PC-3 (cell line): ENCODE measurements at regions not wholly inside any gene's neighbourhood (a gene's known extent, or its start where the extent isn't known, plus 50 kb on each side); places are given as distances from the start of the nearest gene placed in this dataset.

ENCODE experiments used
- ATAC-seq: fragments of 200-7000 bp; cut with Tn5 transposase; 2 replicates; pipeline ENCODE4 v1.9.1; 2020; ENCODE audit warnings: mild to moderate bottlenecking, moderate library complexity
- BruUV-seq: library from RNA; stranded (reverse); fragments of 400-500 nt; replicated peaks from 2 replicates; lab custom pipeline; 2021; lab: Mats Ljungman, UMichigan
- CTCF ChIA-PET: fragments of 300-600 bp; sonication (Branson Sonifier 250); formaldehyde crosslinking; loops from one replicate; lab custom pipeline; 2022; ENCODE audit warnings: antibody characterized with exemption; lab: Charles Lee
- POLR2A ChIA-PET: fragments of 300-600 bp; sonication (Branson Sonifier 250); formaldehyde crosslinking; loops from one replicate; lab custom pipeline; 2022; ENCODE audit warnings: antibody characterized with exemption; ENCODE audit not compliant: unreplicated experiment; lab: Charles Lee
- DNase-seq: peaks from one replicate; pipeline ENCODE4 v3.0.0-alpha.2; 2015
- H2AFZ ChIP-seq: fragments of 300-600 bp; sonication (generic); 2 replicates; pipeline ENCODE4 v1.6.0; 2016; ENCODE audit warnings: antibody characterized with exemption, low read length
- H3F3A ChIP-seq: fragments of 300-600 bp; sonication (generic); one replicate; pipeline ENCODE4 v1.6.0; 2017; ENCODE audit warnings: antibody characterized with exemption, low read length, control low read depth, mild to moderate bottlenecking; ENCODE audit not compliant: unreplicated experiment
- H3K27ac ChIP-seq: fragments of 300-600 bp; sonication (generic); 2 replicates; pipeline ENCODE4 v1.5.1; 2016; ENCODE audit warnings: mild to moderate bottlenecking, low read length
- H3K27me3 ChIP-seq: fragments of 300-600 bp; sonication (generic); 2 replicates; pipeline ENCODE4 v1.6.1; 2016; ENCODE audit warnings: low read length, mixed read lengths
- H3K36me3 ChIP-seq: fragments of 300-600 bp; sonication (generic); 2 replicates; pipeline ENCODE4 v1.6.1; 2016; ENCODE audit warnings: low read depth, mixed run types, low read length, mixed read lengths
- H3K4me1 ChIP-seq: fragments of 300-600 bp; sonication (generic); 2 replicates; pipeline ENCODE4 v1.5.1; 2016; ENCODE audit warnings: low read length; ENCODE audit not compliant: insufficient read depth
- H3K4me2 ChIP-seq: fragments of 300-600 bp; sonication (generic); 2 replicates; pipeline ENCODE4 v1.6.0; 2016; ENCODE audit warnings: low read length
- H3K4me3 ChIP-seq: fragments of 300-600 bp; sonication (generic); 2 replicates; pipeline ENCODE4 v1.5.1; 2016; ENCODE audit warnings: mild to moderate bottlenecking, low read length, mixed read lengths
- H3K79me2 ChIP-seq: fragments of 300-600 bp; sonication (generic); 2 replicates; pipeline ENCODE4 v1.6.1; 2017; ENCODE audit warnings: low read length, mixed read lengths
- H3K9ac ChIP-seq: fragments of 300-600 bp; sonication (generic); 2 replicates; pipeline ENCODE4 v1.6.0; 2016; ENCODE audit warnings: mild to moderate bottlenecking, low read length
- H3K9me2 ChIP-seq: fragments of 300-600 bp; sonication (generic); replicated peaks from 2 replicates; pipeline ENCODE4 v1.6.1; 2016; ENCODE audit warnings: mixed run types, low read length, mixed read lengths
- H3K9me3 ChIP-seq: fragments of 300-600 bp; sonication (generic); 2 replicates; pipeline ENCODE4 v1.6.1; 2016; ENCODE audit warnings: low read length, mixed read lengths
- H4K20me1 ChIP-seq: fragments of 300-600 bp; sonication (generic); 2 replicates; pipeline ENCODE4 v1.6.1; 2016; ENCODE audit warnings: low read length, mixed read lengths
- CTCF ChIP-seq: fragments of 300-600 bp; sonication (generic); conservative IDR thresholded peaks from 2 replicates; pipeline ENCODE4 v1.5.1; 2017; ENCODE audit warnings: antibody characterized with exemption, low read depth, mild to moderate bottlenecking, low read length
- EZH2 ChIP-seq: fragments of 300-600 bp; sonication (generic); IDR thresholded peaks from one replicate; pipeline ENCODE4 v1.6.1; 2017; ENCODE audit warnings: antibody characterized with exemption, mild to moderate bottlenecking, low read length; ENCODE audit not compliant: unreplicated experiment
- EZH2phosphoT487 ChIP-seq: fragments of 300-600 bp; sonication (generic); IDR thresholded peaks from 2 replicates; pipeline ENCODE4 v1.6.1; 2018; ENCODE audit warnings: mild to moderate bottlenecking, antibody characterized with exemption, low read length, borderline replicate concordance
- intact Hi-C: fragments of 100-400 bp; cut with micrococcal nuclease; formaldehyde crosslinking; loops from 2 replicates; pipeline ENCODE4 v1.9.0; 2023

GRCh38 chr6:117089604-117090003 is 175.8 kb upstream of the VGLL2 start:
- ChIA-PET CTCF (no interaction called here), POLR2A (no interaction called here)
- H3K9ac ChIP-seq = no peak overlapping the region
- no peak for ATAC-seq
- no peak overlapping the region for H3K4me2 ChIP-seq
- H3K9me2 ChIP-seq = no peaks in the 10 kb centered on the region
- no peaks in the 10 kb centered on the region for H3K27me3 ChIP-seq
- no peaks in the 10 kb centered on the region for H3K79me2 ChIP-seq
- no peaks in the 10 kb centered on the region for H3K36me3 ChIP-seq
- no peaks in the 10 kb centered on the region for H3K4me1 ChIP-seq
- no peak for DNase-seq
- H4K20me1 ChIP-seq = no peaks in the 10 kb centered on the region
- H3F3A ChIP-seq = no peaks in the 10 kb centered on the region
- no peaks in the 10 kb centered on the region for H3K9me3 ChIP-seq
- intact Hi-C loops = no loop called here
- no peak for TF ChIP-seq EZH2phosphoT487
- TF ChIP-seq EZH2 = no peak
- TF ChIP-seq CTCF = no peak
- no peak overlapping the region for H2AFZ ChIP-seq
- H3K27ac ChIP-seq = no peak overlapping the region
- no peak overlapping the region for H3K4me3 ChIP-seq
- no TSS peak for BruUV-seq

GRCh38 chr6:117110146-117110545 is 155.2 kb upstream of the VGLL2 start:
- H3K4me2 ChIP-seq = no peak overlapping the region
- intact Hi-C loops = no loop called here
- TF ChIP-seq EZH2 = no peak
- no peak for TF ChIP-seq CTCF
- no peak for TF ChIP-seq EZH2phosphoT487
- H3K36me3 ChIP-seq = no peaks in the 10 kb centered on the region
- CTCF ChIA-PET = no interaction called here
- no peak overlapping the region for H3K4me3 ChIP-seq
- no peak overlapping the region for H3K27ac ChIP-seq
- DNase-seq (no peak), ATAC-seq (no peak)
- no peaks in the 10 kb centered on the region for H3F3A ChIP-seq
- no peak overlapping the region for H3K9ac ChIP-seq
- POLR2A ChIA-PET = no interaction called here
- no peaks in the 10 kb centered on the region for H4K20me1 ChIP-seq
- no TSS peak for BruUV-seq
- no peaks in the 10 kb centered on the region for H3K79me2 ChIP-seq
- no peaks in the 10 kb centered on the region for H3K4me1 ChIP-seq
- no peaks in the 10 kb centered on the region for H3K9me2 ChIP-seq
- no peaks in the 10 kb centered on the region for H3K27me3 ChIP-seq
- H3K9me3 ChIP-seq = no peaks in the 10 kb centered on the region
- no peak overlapping the region for H2AFZ ChIP-seq

DNA sequence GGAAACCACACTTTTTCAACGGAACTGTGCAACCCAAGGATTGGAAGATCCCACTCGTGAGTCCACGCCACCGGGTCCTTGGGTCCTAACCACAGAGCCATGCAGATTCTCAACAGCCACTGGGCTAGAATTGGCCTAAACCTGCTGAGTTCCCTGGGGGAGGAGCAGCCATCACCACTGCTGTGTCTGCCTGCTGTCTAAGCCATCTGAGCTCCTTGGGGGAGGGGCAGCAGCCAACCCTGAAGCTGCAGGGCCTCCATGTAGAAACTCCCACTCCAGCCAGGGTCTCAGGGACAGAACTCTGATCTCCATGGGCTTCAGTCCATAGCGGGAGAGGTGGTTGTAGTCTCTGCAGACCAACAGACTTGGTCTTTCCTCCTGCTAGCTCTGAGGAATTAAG is 154.6 kb upstream of the VGLL2 start:
- H3K36me3 ChIP-seq = no peaks in the 10 kb centered on the region
- BruUV-seq = no TSS peak
- H3K27me3 ChIP-seq = no peaks in the 10 kb centered on the region
- ATAC-seq (no peak), DNase-seq (no peak)
- H3K4me2 ChIP-seq = no peak overlapping the region
- H3K27ac ChIP-seq = no peak overlapping the region
- H3F3A ChIP-seq = no peaks in the 10 kb centered on the region
- CTCF ChIA-PET = no interaction called here
- no peaks in the 10 kb centered on the region for H4K20me1 ChIP-seq
- POLR2A ChIA-PET = no interaction called here
- no peaks in the 10 kb centered on the region for H3K9me2 ChIP-seq
- no peak overlapping the region for H3K9ac ChIP-seq
- H3K4me3 ChIP-seq = no peak overlapping the region
- H3K9me3 ChIP-seq = no peaks in the 10 kb centered on the region
- H3K4me1 ChIP-seq = no peaks in the 10 kb centered on the region
- TF ChIP-seq EZH2phosphoT487 = no peak
- no peak for TF ChIP-seq EZH2
- TF ChIP-seq CTCF = no peak
- H3K79me2 ChIP-seq = no peaks in the 10 kb centered on the region
- intact Hi-C loops = no loop called here
- no peak overlapping the region for H2AFZ ChIP-seq
